ENCODE measurements at regions not wholly inside any gene's neighbourhood (a gene's known extent, or its start where the extent isn't known, plus 50 kb on each side); places are given as distances from the start of the nearest gene placed in this dataset.

- TF ChIP-seq CTCF (IDR thresholded peaks at IDR 0.05) = no peak
- TF ChIP-seq POLR2A (IDR thresholded peaks at IDR 0.05) = no peak
- no peak for TF ChIP-seq POLR2AphosphoS5 (IDR thresholded peaks at IDR 0.05; ENCODE audit: insufficient read depth in 1 of 2, low read depth in 1 of 2)
Observed at GRCh38 chr2:200065477-200065876, 110.1 kb downstream of the MAIP1 start.
